HuH-7.5 (cell line): ENCODE measurements at regions not wholly inside any gene's neighbourhood (a gene's known extent, or its start where the extent isn't known, plus 50 kb on each side); places are given as distances from the start of the nearest gene placed in this dataset.

ENCODE experiments used
- DNase-seq: peaks from one replicate; pipeline ENCODE4 v3.0.0; 2011; ENCODE audit warnings: low spot score

GRCh38 chr11:69970785-69971535, 107.2 kb upstream of the ANO1 start:
- no peak for DNase-seq

GRCh38 chr11:69971741-69972140, 106.4 kb upstream of the ANO1 start:
- DNase-seq, result no peak

GRCh38 chr11:69972351-69972802, 105.7 kb upstream of the ANO1 start:
- no peak for DNase-seq

- no peak for DNase-seq
Observed at GRCh38 chr11:69974528-69974927, 103.6 kb upstream of the ANO1 start.

GRCh38 chr11:69975822-69976221, 102.3 kb upstream of the ANO1 start:
- DNase-seq, result no peak

DNA sequence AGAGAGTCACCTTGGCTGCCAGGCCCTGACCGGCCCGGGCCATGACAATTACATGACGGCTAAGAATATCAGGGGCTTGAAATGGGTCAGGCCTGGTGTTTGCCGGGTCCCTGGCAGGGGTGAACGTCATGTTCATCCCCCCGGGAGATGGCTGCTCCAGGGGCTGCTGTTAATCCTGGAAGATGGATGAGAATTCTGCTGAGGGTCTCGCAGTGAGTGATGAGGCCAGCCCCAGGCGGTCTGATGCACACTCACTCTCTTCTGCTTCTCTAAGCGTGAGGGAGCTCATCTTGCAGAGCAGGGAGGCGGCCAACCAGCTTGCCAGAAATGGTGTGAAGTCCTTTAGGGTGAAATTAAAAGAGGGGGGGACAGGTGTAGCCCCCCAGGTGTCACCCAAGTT, 101.3 kb upstream of the ANO1 start:
- no peak for DNase-seq

- no peak for DNase-seq
Observed at GRCh38 chr11:69977951-69978350, 100.2 kb upstream of the ANO1 start.

- DNase-seq, result no peak
Observed at GRCh38 chr11:69978841-69979614, 99.1 kb upstream of the ANO1 start.

DNA sequence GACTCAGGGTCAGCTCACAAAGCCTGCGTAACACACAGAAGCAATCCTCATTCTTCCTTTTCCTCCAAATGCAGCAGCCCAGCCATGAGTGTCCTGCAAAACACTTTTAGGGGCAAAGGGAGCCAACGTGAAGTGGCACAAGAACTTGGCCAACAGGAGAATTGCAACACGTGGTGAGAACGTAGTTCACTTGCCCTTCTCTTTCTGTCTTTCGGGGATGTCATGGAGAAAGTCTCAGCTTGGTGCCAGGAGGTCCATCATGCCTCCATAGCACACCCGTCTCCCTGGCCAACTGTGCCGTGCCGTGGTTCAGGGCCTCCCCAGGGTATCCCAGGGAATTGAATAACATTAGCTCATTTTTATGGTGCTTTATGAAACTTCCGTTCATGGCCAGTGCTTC, 98.5 kb upstream of the ANO1 start:
- DNase-seq, result no peak

GRCh38 chr11:69981119-69981784, 96.9 kb upstream of the ANO1 start:
- no peak for DNase-seq

DNA sequence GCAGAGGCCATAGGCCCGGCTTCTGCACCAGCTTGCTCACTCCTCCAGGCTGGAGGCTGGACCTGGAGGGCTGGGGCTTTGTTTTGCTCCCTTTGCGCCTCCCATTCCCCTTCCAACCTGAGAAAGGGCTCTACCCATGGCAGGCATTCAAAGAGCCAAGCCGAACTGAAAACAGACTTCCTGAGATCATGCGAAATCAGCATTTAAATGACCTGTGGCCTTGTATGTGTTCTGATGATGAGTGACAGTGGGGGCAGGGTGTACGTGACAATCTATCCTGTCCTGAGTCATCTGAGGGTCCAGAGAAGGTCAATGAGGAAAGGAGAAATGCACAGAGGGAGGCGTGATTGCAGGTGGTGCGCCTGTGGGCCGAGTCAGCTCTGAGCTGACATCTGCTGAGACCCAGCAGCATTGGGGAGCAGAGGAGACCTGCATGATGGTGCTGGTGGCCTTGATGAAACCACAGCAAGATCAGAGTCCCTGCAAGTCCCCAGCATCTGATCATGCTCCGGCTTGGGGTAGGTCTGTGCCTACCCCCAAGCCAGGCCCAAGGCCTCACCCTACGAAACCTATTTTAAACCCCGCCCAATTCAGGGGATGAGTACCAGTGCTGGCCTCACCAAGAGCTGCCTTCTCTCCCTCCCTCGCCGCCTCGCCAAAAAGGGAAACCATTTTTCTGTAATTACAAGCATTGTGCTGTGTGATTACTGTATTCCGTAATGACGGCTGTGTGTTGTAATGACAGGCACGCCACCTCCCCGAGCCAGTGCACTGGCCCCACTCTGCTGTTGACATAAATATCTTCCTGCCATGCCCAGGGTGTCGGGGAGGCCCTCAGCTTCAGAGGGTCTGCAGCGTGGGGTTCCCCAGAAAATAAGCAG, 95.2 kb upstream of the ANO1 start:
- DNase-seq, result no peak

DNA sequence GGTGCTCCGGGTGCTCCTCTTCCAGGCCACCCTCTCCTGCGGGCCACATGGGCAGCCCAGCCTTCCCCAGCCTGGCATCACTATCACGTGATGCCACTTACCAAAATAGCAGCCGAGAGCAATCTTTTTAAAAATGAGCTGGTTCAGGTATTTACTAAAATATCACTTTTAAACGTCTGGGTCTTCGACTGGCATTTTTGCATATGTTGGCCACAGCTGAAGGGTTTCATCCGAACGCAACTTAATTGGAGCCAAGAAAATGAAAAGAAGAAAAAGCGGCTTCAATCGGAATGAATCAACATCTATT, 94.6 kb upstream of the ANO1 start:
- no peak for DNase-seq

- DNase-seq, result no peak
Observed at GRCh38 chr11:69983897-69984438, 94.1 kb upstream of the ANO1 start.

- DNase-seq, result no peak
Observed at GRCh38 chr11:69984457-69985261, 93.5 kb upstream of the ANO1 start.

DNA sequence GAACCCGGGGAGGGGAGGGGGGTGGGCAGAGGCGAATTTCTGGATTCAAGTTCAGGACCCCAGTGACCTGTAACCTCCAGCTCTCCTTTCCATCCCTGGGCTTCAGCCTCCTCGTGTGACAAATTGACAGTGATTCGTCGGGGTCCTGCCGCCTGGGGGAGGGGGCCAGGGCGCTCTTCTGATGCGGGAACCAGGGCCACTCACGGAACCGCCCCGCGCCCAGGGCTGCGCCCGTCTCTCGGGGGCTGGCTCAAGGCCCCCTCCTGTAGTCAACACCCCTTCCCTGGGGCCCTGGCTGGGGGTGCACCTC, 92.8 kb upstream of the ANO1 start:
- DNase-seq, result no peak

- DNase-seq, result no peak
Observed at GRCh38 chr11:69985641-69986439, 92.3 kb upstream of the ANO1 start.

- DNase-seq, result no peak
Observed at GRCh38 chr11:69986440-69986787, 91.7 kb upstream of the ANO1 start.

- no peak for DNase-seq
Observed at GRCh38 chr11:69986830-69987229, 91.3 kb upstream of the ANO1 start.

- no peak for DNase-seq
Observed at GRCh38 chr11:69992026-69992425, 86.1 kb upstream of the ANO1 start.

DNA sequence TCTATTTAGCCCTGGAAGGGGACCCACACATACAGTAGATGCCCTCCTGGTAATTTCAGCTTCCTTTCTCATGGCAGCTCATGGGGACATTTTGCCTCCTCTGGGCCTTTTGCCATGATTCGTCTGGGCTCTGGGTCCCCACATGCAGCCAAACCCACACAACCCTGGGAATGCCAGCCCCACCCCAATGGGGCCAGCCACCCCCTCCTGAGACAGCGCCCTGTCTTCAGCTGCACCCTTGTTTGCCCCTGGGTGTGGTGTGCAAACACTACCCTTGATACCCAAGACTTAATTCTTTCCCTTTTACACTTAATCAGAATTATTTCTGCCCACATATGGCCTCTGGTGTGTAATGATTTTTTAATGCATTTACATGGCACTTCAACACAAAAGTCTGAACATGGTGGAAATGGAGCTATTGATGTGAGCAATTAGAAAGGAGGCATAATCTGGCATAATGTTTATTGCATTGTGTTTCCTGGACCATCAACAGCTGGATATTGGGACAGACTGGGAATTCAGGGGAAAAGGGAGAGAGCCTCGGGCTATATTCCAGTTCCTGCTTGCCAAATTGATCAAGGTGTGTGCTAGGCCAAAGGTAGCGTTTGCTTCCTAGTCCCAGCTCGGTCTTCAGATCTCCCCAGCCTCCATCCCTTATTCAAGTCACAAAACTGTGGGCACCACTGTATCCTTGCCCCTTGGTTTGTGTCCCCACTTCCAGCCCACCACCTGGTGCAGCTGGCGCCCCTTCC, 85.0 kb upstream of the ANO1 start:
- DNase-seq, result no peak
